ENCODE measurements at regions not wholly inside any gene's neighbourhood (a gene's known extent, or its start where the extent isn't known, plus 50 kb on each side); places are given as distances from the start of the nearest gene placed in this dataset.

DNA sequence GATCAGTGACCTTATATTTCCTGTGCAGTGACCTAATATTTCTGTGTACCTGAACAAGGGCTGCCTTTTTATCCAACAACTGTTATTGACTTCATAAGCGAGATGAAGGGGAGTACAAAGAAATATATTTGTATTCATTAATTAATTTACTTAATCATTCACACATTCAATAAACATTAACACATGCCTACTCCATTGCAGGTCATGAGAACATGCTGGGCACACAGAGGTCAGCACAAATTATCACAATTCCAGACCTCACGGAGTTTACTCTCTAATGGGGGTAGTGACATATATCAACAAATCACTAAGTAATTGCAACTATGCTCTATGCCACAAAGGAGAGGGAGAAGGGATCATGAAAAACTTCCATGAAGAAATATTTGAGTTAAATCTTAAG is 614.6 kb downstream of the TOX3 start:
- TF ChIP-seq EZH2 (IDR thresholded peaks at IDR 0.05) (no peak), POLR2AphosphoS5 (IDR thresholded peaks at IDR 0.05; ENCODE audit: borderline replicate concordance, low read depth, low read length) (no peak)

Measured in SK-N-MC (cell line).